Ishikawa (cell line): ENCODE measurements at regions not wholly inside any gene's neighbourhood (a gene's known extent, or its start where the extent isn't known, plus 50 kb on each side); places are given as distances from the start of the nearest gene placed in this dataset.

Experiments used
- CEBPB ChIP-seq: IDR thresholded peaks from 2 replicates; pipeline ENCODE4 v1.6.1; 2012
- CREB1 ChIP-seq: IDR thresholded peaks from 2 replicates; pipeline ENCODE4 v1.6.1; 2012; ENCODE audit warnings: low read depth
- EGR1 ChIP-seq: IDR thresholded peaks from 2 replicates; pipeline ENCODE4 v1.6.1; 2012
- EP300 ChIP-seq: IDR thresholded peaks from 2 replicates; pipeline ENCODE4 v1.6.1; 2012; ENCODE audit warnings: borderline replicate concordance
- FOXM1 ChIP-seq: IDR thresholded peaks from 2 replicates; pipeline ENCODE4 v1.6.1; 2012; ENCODE audit warnings: low read depth, borderline replicate concordance
- MAX ChIP-seq: IDR thresholded peaks from 2 replicates; pipeline ENCODE4 v1.6.1; 2012
- NFIC ChIP-seq: IDR thresholded peaks from 2 replicates; pipeline ENCODE4 v1.6.1; 2012
- RAD21 ChIP-seq: IDR thresholded peaks from 2 replicates; pipeline ENCODE4 v1.6.1; 2012; ENCODE audit warnings: low read depth
- REST ChIP-seq: IDR thresholded peaks from 2 replicates; pipeline ENCODE4 v1.6.1; 2012; ENCODE audit warnings: low read depth, mild to moderate bottlenecking
- TAF1 ChIP-seq: IDR thresholded peaks from 2 replicates; pipeline ENCODE4 v1.6.1; 2012; ENCODE audit warnings: low read depth, mild to moderate bottlenecking
- TCF12 ChIP-seq: IDR thresholded peaks from 2 replicates; pipeline ENCODE4 v1.6.1; 2012; ENCODE audit warnings: low read depth
- TEAD4 ChIP-seq: IDR thresholded peaks from 2 replicates; pipeline ENCODE4 v1.6.1; 2012
- YY1 ChIP-seq: IDR thresholded peaks from 2 replicates; pipeline ENCODE4 v1.6.1; 2012; ENCODE audit warnings: low read depth
- ZBTB7A ChIP-seq: IDR thresholded peaks from 2 replicates; pipeline ENCODE4 v1.6.1; 2012; ENCODE audit warnings: low read depth
- TF ChIP-seq, protein P1 (sequence below): IDR thresholded peaks from 2 replicates; pipeline ENCODE4 v1.6.1; 2012

DNA sequence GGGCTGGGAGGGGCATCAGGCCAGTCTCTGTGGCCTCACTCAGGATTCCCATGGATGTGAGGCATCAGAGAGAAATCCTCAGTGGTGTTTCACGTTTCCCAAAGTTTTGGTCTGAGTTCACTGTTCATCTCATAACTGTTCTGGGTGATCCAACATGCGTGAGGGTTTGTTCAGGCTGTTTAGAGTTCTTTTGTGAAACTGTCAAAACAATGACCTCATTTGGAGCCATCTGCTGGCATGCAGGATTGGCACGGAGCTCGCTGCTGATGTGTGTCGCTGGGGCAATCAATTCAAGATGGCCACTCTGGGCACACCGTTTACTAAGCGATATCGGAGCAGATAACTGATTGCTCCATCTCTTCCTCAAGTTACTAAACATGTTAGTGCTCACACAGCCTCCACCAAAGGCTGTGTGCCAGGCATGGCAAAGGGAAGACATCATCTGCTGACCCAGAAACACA lies 365.6 kb downstream of the WDR11 start:
- TF ChIP-seq EGR1: no peak
- no peak for TF ChIP-seq NFIC
- TF ChIP-seq EP300: no peak
- no peak for TF ChIP-seq MAX

- TF ChIP-seq ZBTB7A (no peak), CREB1 (no peak), RAD21 (no peak), REST (no peak), FOXM1 (no peak), CEBPB (no peak), YY1 (no peak), NFIC (no peak), TCF12 (no peak), EP300 (no peak), TAF1 (no peak), EGR1 (no peak), MAX (no peak), TEAD4 (no peak)
- TF ChIP-seq, protein P1, sequence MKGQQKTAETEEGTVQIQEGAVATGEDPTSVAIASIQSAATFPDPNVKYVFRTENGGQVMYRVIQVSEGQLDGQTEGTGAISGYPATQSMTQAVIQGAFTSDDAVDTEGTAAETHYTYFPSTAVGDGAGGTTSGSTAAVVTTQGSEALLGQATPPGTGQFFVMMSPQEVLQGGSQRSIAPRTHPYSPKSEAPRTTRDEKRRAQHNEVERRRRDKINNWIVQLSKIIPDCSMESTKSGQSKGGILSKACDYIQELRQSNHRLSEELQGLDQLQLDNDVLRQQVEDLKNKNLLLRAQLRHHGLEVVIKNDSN: no peak
These were observed 366.2 kb downstream of the WDR11 start for GRCh38 chr10:121217331-121217730.

GRCh38 chr10:121221072-121221471 lies 369.9 kb downstream of the WDR11 start:
- no peak for TF ChIP-seq CREB1
- no peak for TF ChIP-seq FOXM1

- TF ChIP-seq, protein P1: no peak
- no peak for TF ChIP-seq FOXM1
- no peak for TF ChIP-seq EP300
- no peak for TF ChIP-seq CREB1
- TF ChIP-seq TAF1: no peak
- no peak for TF ChIP-seq CEBPB
- no peak for TF ChIP-seq ZBTB7A
- no peak for TF ChIP-seq YY1
- no peak for TF ChIP-seq RAD21
- TF ChIP-seq TEAD4: no peak
- TF ChIP-seq TCF12: no peak
- TF ChIP-seq NFIC: no peak
- TF ChIP-seq MAX: no peak
- no peak for TF ChIP-seq REST
- no peak for TF ChIP-seq EGR1
These were observed 370.8 kb downstream of the WDR11 start for GRCh38 chr10:121221991-121222390.

- no peak for TF ChIP-seq NFIC
- TF ChIP-seq ZBTB7A: no peak
These were observed 371.7 kb downstream of the WDR11 start for GRCh38 chr10:121222842-121223241.

- no peak for TF ChIP-seq CREB1
- TF ChIP-seq EP300: no peak
- TF ChIP-seq EGR1: no peak
- no peak for TF ChIP-seq TCF12
- no peak for TF ChIP-seq YY1
- TF ChIP-seq MAX: no peak
- no peak for TF ChIP-seq CEBPB
- no peak for TF ChIP-seq FOXM1
- TF ChIP-seq TAF1: no peak
- TF ChIP-seq RAD21: no peak
- no peak for TF ChIP-seq REST
- no peak for TF ChIP-seq NFIC
- TF ChIP-seq TEAD4: no peak
These were observed 367.2 kb downstream of the FGFR2 start for GRCh38 chr10:121231079-121231478.
